Nephron progenitor cell (in vitro differentiated cells): ENCODE measurements at regions not wholly inside any gene's neighbourhood (a gene's known extent, or its start where the extent isn't known, plus 50 kb on each side); places are given as distances from the start of the nearest gene placed in this dataset.
"Not testable (repeated sequence)": the region's sequence is repeated elsewhere in the genome, so short reads cannot be mapped to it uniquely, and the experiment has no call there.

ENCODE experiments used
- DNase-seq: peaks from one replicate; pipeline ENCODE4 v3.0.0; 2021
- H3K27ac Mint-ChIP-seq: 2 replicates; pipeline ENCODE4 v1.8.0; 2021; ENCODE audit warnings: mild to moderate bottlenecking, moderate library complexity, mixed read lengths
- H3K27me3 Mint-ChIP-seq: 2 replicates; pipeline ENCODE4 v1.8.0; 2021; ENCODE audit warnings: mild to moderate bottlenecking, low read depth, mixed read lengths; ENCODE audit not compliant: poor library complexity
- H3K36me3 Mint-ChIP-seq: 2 replicates; pipeline ENCODE4 v1.8.0; 2021; ENCODE audit warnings: low read depth, mixed read lengths
- H3K4me1 Mint-ChIP-seq: 2 replicates; pipeline ENCODE4 v1.8.0; 2021; ENCODE audit warnings: mixed read lengths
- H3K4me3 Mint-ChIP-seq: 2 replicates; pipeline ENCODE4 v1.8.0; 2021; ENCODE audit warnings: mild to moderate bottlenecking, moderate library complexity, mixed read lengths
- H3K9me3 Mint-ChIP-seq: 2 replicates; pipeline ENCODE4 v1.8.0; 2021; ENCODE audit warnings: mild to moderate bottlenecking, moderate library complexity, mixed read lengths

GRCh38 chr16:33766869-33767765, 307.7 kb downstream of the TP53TG3F start:
- H3K4me3 Mint-ChIP-seq, H3K27me3 Mint-ChIP-seq, DNase-seq, H3K36me3 Mint-ChIP-seq, H3K9me3 Mint-ChIP-seq, H3K27ac Mint-ChIP-seq, H3K4me1 Mint-ChIP-seq: not testable (repeated sequence)

GRCh38 chr16:33768710-33769109, 309.3 kb downstream of the TP53TG3F start:
- DNase-seq, H3K9me3 Mint-ChIP-seq, H3K27me3 Mint-ChIP-seq, H3K4me3 Mint-ChIP-seq, H3K27ac Mint-ChIP-seq, H3K36me3 Mint-ChIP-seq, H3K4me1 Mint-ChIP-seq: not testable (repeated sequence)

- not testable (repeated sequence) for H3K36me3 Mint-ChIP-seq, H3K4me3 Mint-ChIP-seq, DNase-seq, H3K27ac Mint-ChIP-seq, H3K27me3 Mint-ChIP-seq, H3K4me1 Mint-ChIP-seq
- peaks cover 13% of the 10 kb centered on the region for H3K9me3 Mint-ChIP-seq
Measured at GRCh38 chr16:33769180-33769846, 309.9 kb downstream of the TP53TG3F start.

- H3K36me3 Mint-ChIP-seq, H3K4me1 Mint-ChIP-seq, H3K27ac Mint-ChIP-seq, DNase-seq, H3K4me3 Mint-ChIP-seq, H3K27me3 Mint-ChIP-seq: not testable (repeated sequence)
- peaks cover 20% of the 10 kb centered on the region for H3K9me3 Mint-ChIP-seq
Measured at GRCh38 chr16:33770478-33770877, 311.1 kb downstream of the TP53TG3F start.

- H3K4me3 Mint-ChIP-seq, H3K27ac Mint-ChIP-seq, H3K4me1 Mint-ChIP-seq, DNase-seq, H3K27me3 Mint-ChIP-seq, H3K36me3 Mint-ChIP-seq: not testable (repeated sequence)
- peaks cover 20% of the 10 kb centered on the region for H3K9me3 Mint-ChIP-seq
Measured at GRCh38 chr16:33771211-33771610, 311.8 kb downstream of the TP53TG3F start.

- H3K27me3 Mint-ChIP-seq, H3K36me3 Mint-ChIP-seq, H3K27ac Mint-ChIP-seq, H3K4me1 Mint-ChIP-seq, DNase-seq, H3K4me3 Mint-ChIP-seq: not testable (repeated sequence)
- peaks cover 17% of the 10 kb centered on the region for H3K9me3 Mint-ChIP-seq
Measured at GRCh38 chr16:33773966-33774365, 314.6 kb downstream of the TP53TG3F start.

GRCh38 chr16:33774724-33775123, 315.3 kb downstream of the TP53TG3F start:
- DNase-seq, H3K27ac Mint-ChIP-seq, H3K36me3 Mint-ChIP-seq, H3K4me1 Mint-ChIP-seq, H3K4me3 Mint-ChIP-seq, H3K27me3 Mint-ChIP-seq: not testable (repeated sequence)
- peaks cover 17% of the 10 kb centered on the region for H3K9me3 Mint-ChIP-seq

GRCh38 chr16:33816328-33816944, 357.0 kb downstream of the TP53TG3F start:
- not testable (repeated sequence) for DNase-seq, H3K27me3 Mint-ChIP-seq, H3K4me3 Mint-ChIP-seq, H3K9me3 Mint-ChIP-seq, H3K4me1 Mint-ChIP-seq, H3K27ac Mint-ChIP-seq, H3K36me3 Mint-ChIP-seq

GRCh38 chr16:33824736-33825135, 365.3 kb downstream of the TP53TG3F start:
- H3K9me3 Mint-ChIP-seq, H3K4me3 Mint-ChIP-seq, H3K4me1 Mint-ChIP-seq, H3K27ac Mint-ChIP-seq, H3K27me3 Mint-ChIP-seq, H3K36me3 Mint-ChIP-seq, DNase-seq: not testable (repeated sequence)

GRCh38 chr16:33827522-33827921, 368.1 kb downstream of the TP53TG3F start:
- not testable (repeated sequence) for H3K36me3 Mint-ChIP-seq, DNase-seq, H3K9me3 Mint-ChIP-seq, H3K27me3 Mint-ChIP-seq, H3K4me1 Mint-ChIP-seq, H3K4me3 Mint-ChIP-seq, H3K27ac Mint-ChIP-seq

GRCh38 chr16:33839157-33839556, 379.7 kb downstream of the TP53TG3F start:
- not testable (repeated sequence) for H3K27me3 Mint-ChIP-seq, H3K4me3 Mint-ChIP-seq, H3K36me3 Mint-ChIP-seq, H3K27ac Mint-ChIP-seq, DNase-seq, H3K4me1 Mint-ChIP-seq, H3K9me3 Mint-ChIP-seq

- not testable (repeated sequence) for H3K36me3 Mint-ChIP-seq, H3K4me3 Mint-ChIP-seq, H3K27ac Mint-ChIP-seq, H3K27me3 Mint-ChIP-seq, DNase-seq, H3K4me1 Mint-ChIP-seq
- H3K9me3 Mint-ChIP-seq, result peaks cover 12% of the 10 kb centered on the region
Measured at GRCh38 chr16:33844533-33844932, 385.1 kb downstream of the TP53TG3F start.
